PC-3 (cell line): ENCODE measurements at regions not wholly inside any gene's neighbourhood (a gene's known extent, or its start where the extent isn't known, plus 50 kb on each side); places are given as distances from the start of the nearest gene placed in this dataset.

Experiments used
- ATAC-seq: fragments of 200-7000 bp; cut with Tn5 transposase; 2 replicates; pipeline ENCODE4 v1.9.1; 2020; ENCODE audit warnings: mild to moderate bottlenecking, moderate library complexity
- BruUV-seq: library from RNA; stranded (reverse); fragments of 400-500 nt; replicated peaks from 2 replicates; lab custom pipeline; 2021; lab: Mats Ljungman, UMichigan
- CTCF ChIA-PET: fragments of 300-600 bp; sonication (Branson Sonifier 250); formaldehyde crosslinking; loops from one replicate; lab custom pipeline; 2022; ENCODE audit warnings: antibody characterized with exemption; lab: Charles Lee
- POLR2A ChIA-PET: fragments of 300-600 bp; sonication (Branson Sonifier 250); formaldehyde crosslinking; loops from one replicate; lab custom pipeline; 2022; ENCODE audit warnings: antibody characterized with exemption; ENCODE audit not compliant: unreplicated experiment; lab: Charles Lee
- DNase-seq: peaks from one replicate; pipeline ENCODE4 v3.0.0-alpha.2; 2015
- H2AFZ ChIP-seq: fragments of 300-600 bp; sonication (generic); 2 replicates; pipeline ENCODE4 v1.6.0; 2016; ENCODE audit warnings: antibody characterized with exemption, low read length
- H3F3A ChIP-seq: fragments of 300-600 bp; sonication (generic); one replicate; pipeline ENCODE4 v1.6.0; 2017; ENCODE audit warnings: antibody characterized with exemption, low read length, control low read depth, mild to moderate bottlenecking; ENCODE audit not compliant: unreplicated experiment
- H3K27ac ChIP-seq: fragments of 300-600 bp; sonication (generic); 2 replicates; pipeline ENCODE4 v1.5.1; 2016; ENCODE audit warnings: mild to moderate bottlenecking, low read length
- H3K27me3 ChIP-seq: fragments of 300-600 bp; sonication (generic); 2 replicates; pipeline ENCODE4 v1.6.1; 2016; ENCODE audit warnings: low read length, mixed read lengths
- H3K36me3 ChIP-seq: fragments of 300-600 bp; sonication (generic); 2 replicates; pipeline ENCODE4 v1.6.1; 2016; ENCODE audit warnings: low read depth, mixed run types, low read length, mixed read lengths
- H3K4me1 ChIP-seq: fragments of 300-600 bp; sonication (generic); 2 replicates; pipeline ENCODE4 v1.5.1; 2016; ENCODE audit warnings: low read length; ENCODE audit not compliant: insufficient read depth
- H3K4me2 ChIP-seq: fragments of 300-600 bp; sonication (generic); 2 replicates; pipeline ENCODE4 v1.6.0; 2016; ENCODE audit warnings: low read length
- H3K4me3 ChIP-seq: fragments of 300-600 bp; sonication (generic); 2 replicates; pipeline ENCODE4 v1.5.1; 2016; ENCODE audit warnings: mild to moderate bottlenecking, low read length, mixed read lengths
- H3K79me2 ChIP-seq: fragments of 300-600 bp; sonication (generic); 2 replicates; pipeline ENCODE4 v1.6.1; 2017; ENCODE audit warnings: low read length, mixed read lengths
- H3K9ac ChIP-seq: fragments of 300-600 bp; sonication (generic); 2 replicates; pipeline ENCODE4 v1.6.0; 2016; ENCODE audit warnings: mild to moderate bottlenecking, low read length
- H3K9me2 ChIP-seq: fragments of 300-600 bp; sonication (generic); replicated peaks from 2 replicates; pipeline ENCODE4 v1.6.1; 2016; ENCODE audit warnings: mixed run types, low read length, mixed read lengths
- H3K9me3 ChIP-seq: fragments of 300-600 bp; sonication (generic); 2 replicates; pipeline ENCODE4 v1.6.1; 2016; ENCODE audit warnings: low read length, mixed read lengths
- H4K20me1 ChIP-seq: fragments of 300-600 bp; sonication (generic); 2 replicates; pipeline ENCODE4 v1.6.1; 2016; ENCODE audit warnings: low read length, mixed read lengths
- CTCF ChIP-seq: fragments of 300-600 bp; sonication (generic); conservative IDR thresholded peaks from 2 replicates; pipeline ENCODE4 v1.5.1; 2017; ENCODE audit warnings: antibody characterized with exemption, low read depth, mild to moderate bottlenecking, low read length
- EZH2 ChIP-seq: fragments of 300-600 bp; sonication (generic); IDR thresholded peaks from one replicate; pipeline ENCODE4 v1.6.1; 2017; ENCODE audit warnings: antibody characterized with exemption, mild to moderate bottlenecking, low read length; ENCODE audit not compliant: unreplicated experiment
- EZH2phosphoT487 ChIP-seq: fragments of 300-600 bp; sonication (generic); IDR thresholded peaks from 2 replicates; pipeline ENCODE4 v1.6.1; 2018; ENCODE audit warnings: mild to moderate bottlenecking, antibody characterized with exemption, low read length, borderline replicate concordance
- intact Hi-C: fragments of 100-400 bp; cut with micrococcal nuclease; formaldehyde crosslinking; loops from 2 replicates; pipeline ENCODE4 v1.9.0; 2023

- Histone ChIP-seq H3F3A (peaks cover 5% of the 10 kb centered on the region), H3K4me2 (peak overlapping the region; percentile 98), H3K79me2 (peaks cover 63% of the 10 kb centered on the region), H3K4me3 (peak overlapping the region; percentile 86), H3K27ac (peak overlapping the region; percentile 54), H3K4me1 (peaks cover 59% of the 10 kb centered on the region), H3K9me3 (no peaks in the 10 kb centered on the region), H3K36me3 (no peaks in the 10 kb centered on the region), H3K9me2 (no peaks in the 10 kb centered on the region), H3K9ac (peak overlapping the region; percentile 82), H4K20me1 (peaks cover 33% of the 10 kb centered on the region; the same call in 1 of the 2 replicates), H2AFZ (peak overlapping the region; percentile 60), H3K27me3 (no peaks in the 10 kb centered on the region)
- DNase-seq (peak; percentile 47), ATAC-seq (peak; percentile 10)
- CTCF ChIA-PET, result interaction anchor here (1.0 to 1.6 kb wide), 3 partner anchors 52 to 156 kb away, joined by 3 to 6 read pairs (median 3); no protein-coding TSS in a partner anchor
- TF ChIP-seq CTCF (no peak), EZH2 (no peak), EZH2phosphoT487 (no peak)
- intact Hi-C loops, result no loop called here
- POLR2A ChIA-PET, result interaction anchor here (0.6 kb wide), 2 partner anchors 94 to 1123 kb away, joined by 3 to 4 read pairs; no protein-coding TSS in a partner anchor
- TSS peak; percentile 27 for BruUV-seq
Observed at GRCh38 chr1:39105841-39106765, 80.0 kb downstream of the NDUFS5 start.

- H2AFZ ChIP-seq, result no peak overlapping the region
- H3K9me3 ChIP-seq, result no peaks in the 10 kb centered on the region
- intact Hi-C loops, result no loop called here
- no TSS peak for BruUV-seq
- H3K9me2 ChIP-seq, result no peaks in the 10 kb centered on the region
- peaks cover 68% of the 10 kb centered on the region for H3K79me2 ChIP-seq
- peaks cover 33% of the 10 kb centered on the region; the same call in 1 of the 2 replicates for H4K20me1 ChIP-seq
- H3K4me3 ChIP-seq, result peak overlapping the region; percentile 86
- POLR2A ChIA-PET, result interaction anchor here (0.5 to 0.6 kb wide), 2 partner anchors 24 to 1123 kb away, joined by 3 to 5 read pairs; no protein-coding TSS in a partner anchor
- TF ChIP-seq EZH2 (no peak), EZH2phosphoT487 (no peak), CTCF (no peak)
- DNase-seq, result no peak
- H3K27me3 ChIP-seq, result no peaks in the 10 kb centered on the region
- no peak for ATAC-seq
- H3K36me3 ChIP-seq, result no peaks in the 10 kb centered on the region
- H3K4me2 ChIP-seq, result peak overlapping the region; percentile 98
- peak overlapping the region; percentile 54 for H3K27ac ChIP-seq
- CTCF ChIA-PET, result interaction anchor here (1.0 to 1.6 kb wide), 3 partner anchors 51 to 155 kb away, joined by 3 to 6 read pairs (median 3); no protein-coding TSS in a partner anchor
- peak overlapping the region; percentile 82 for H3K9ac ChIP-seq
- peaks cover 59% of the 10 kb centered on the region for H3K4me1 ChIP-seq
- H3F3A ChIP-seq, result peaks cover 5% of the 10 kb centered on the region
Observed at GRCh38 chr1:39106801-39107327, 80.7 kb downstream of the NDUFS5 start.
